Panc1 (cell line): ENCODE measurements at regions not wholly inside any gene's neighbourhood (a gene's known extent, or its start where the extent isn't known, plus 50 kb on each side); places are given as distances from the start of the nearest gene placed in this dataset.

ENCODE experiments used
- ATAC-seq: fragments of 200-7000 bp; cut with Tn5 transposase; 2 replicates; pipeline ENCODE4 v1.9.1; 2020; ENCODE audit warnings: mild to moderate bottlenecking, moderate library complexity
- BruUV-seq: library from RNA; stranded (reverse); fragments of 400-500 nt; replicated peaks from 2 replicates; lab custom pipeline; 2021; lab: Mats Ljungman, UMichigan
- CTCF ChIA-PET: fragments of 300-600 bp; sonication (Branson Sonifier 250); formaldehyde crosslinking; loops from one replicate; lab custom pipeline; 2022; ENCODE audit warnings: antibody characterized with exemption; lab: Charles Lee
- POLR2A ChIA-PET: fragments of 300-600 bp; sonication (Branson Sonifier 250); formaldehyde crosslinking; loops from one replicate; lab custom pipeline; 2022; ENCODE audit warnings: antibody characterized with exemption; lab: Charles Lee
- DNase-seq: peaks from one replicate; pipeline ENCODE4 v3.0.0-alpha.2; 2010; ENCODE audit warnings: low read depth, low spot score
- H3K27ac ChIP-seq: 2 replicates; pipeline ENCODE4 v1.5.1; 2011; ENCODE audit warnings: mild to moderate bottlenecking, low read length, inconsistent platforms
- H3K27me3 ChIP-seq: fragments of 200-500 bp; sonication (Bioruptor generic); 2 replicates; pipeline ENCODE4 v1.6.0; 2014; ENCODE audit warnings: low read length, inconsistent platforms; ENCODE audit not compliant: control insufficient read depth, insufficient read depth
- H3K36me3 ChIP-seq: fragments of 200-500 bp; sonication (Bioruptor generic); 2 replicates; pipeline ENCODE4 v1.5.1; 2014; ENCODE audit warnings: inconsistent platforms, mild to moderate bottlenecking, low read length, moderate library complexity; ENCODE audit not compliant: control insufficient read depth, insufficient read depth
- H3K4me1 ChIP-seq: 2 replicates; pipeline ENCODE4 v1.5.1; 2011; ENCODE audit warnings: inconsistent platforms, mild to moderate bottlenecking, low read length, moderate library complexity; ENCODE audit not compliant: control insufficient read depth, insufficient read depth
- H3K4me3 ChIP-seq, 2 experiments: 2 replicates each; pipeline ENCODE4 v1.5.1; 2011 to 2012; ENCODE audit warnings: low read depth in 2 of 2, low read length in 2 of 2, mild to moderate bottlenecking in 2 of 2, inconsistent platforms in 1 of 2, moderate library complexity in 1 of 2
- H3K9me3 ChIP-seq: fragments of 200-500 bp; sonication (Bioruptor generic); 2 replicates; pipeline ENCODE4 v1.5.1; 2014; ENCODE audit warnings: low read depth, mild to moderate bottlenecking, inconsistent platforms, low read length, moderate library complexity; ENCODE audit not compliant: control insufficient read depth, insufficient read depth
- POLR2AphosphoS5 ChIP-seq: IDR thresholded peaks from 2 replicates; pipeline ENCODE4 v1.6.1; 2012; ENCODE audit warnings: mild to moderate bottlenecking, low read depth, low read length, moderate library complexity
- REST ChIP-seq, 2 experiments: IDR thresholded peaks; 2 replicates each; pipeline ENCODE4 v1.6.1; 2011 to 2012; ENCODE audit warnings: low read depth in 2 of 2, control low read depth in 1 of 2, low read length in 1 of 2, mild to moderate bottlenecking in 1 of 2, moderate library complexity in 1 of 2; ENCODE audit not compliant: insufficient read depth in 1 of 2
- SIN3A ChIP-seq: IDR thresholded peaks from 2 replicates; pipeline ENCODE4 v1.6.1; 2012; ENCODE audit warnings: low read depth, mild to moderate bottlenecking, low read length, moderate library complexity, borderline replicate concordance; ENCODE audit not compliant: insufficient read depth
- TCF7L2 ChIP-seq: IDR thresholded peaks from 2 replicates; pipeline ENCODE4 v1.6.1; 2011; ENCODE audit warnings: mild to moderate bottlenecking, low read depth, low read length, inconsistent platforms
- in situ Hi-C: cut with HindIII; loops from 2 replicates; pipeline ENCODE4 v1.10.0; 2016; ENCODE audit warnings: low sequenced_read_pairs, low pct_unique_long_range_greater_than_20kb
- intact Hi-C: fragments of 100-400 bp; cut with micrococcal nuclease; formaldehyde crosslinking; loops from one replicate; pipeline ENCODE4 v1.10.0; 2022; ENCODE audit not compliant: unreplicated experiment
- TF ChIP-seq, protein P1 (sequence below): fragments of 450-650 bp; IDR thresholded peaks from 2 replicates; pipeline ENCODE4 v1.5.1; 2017; ENCODE audit warnings: mild to moderate bottlenecking

DNA sequence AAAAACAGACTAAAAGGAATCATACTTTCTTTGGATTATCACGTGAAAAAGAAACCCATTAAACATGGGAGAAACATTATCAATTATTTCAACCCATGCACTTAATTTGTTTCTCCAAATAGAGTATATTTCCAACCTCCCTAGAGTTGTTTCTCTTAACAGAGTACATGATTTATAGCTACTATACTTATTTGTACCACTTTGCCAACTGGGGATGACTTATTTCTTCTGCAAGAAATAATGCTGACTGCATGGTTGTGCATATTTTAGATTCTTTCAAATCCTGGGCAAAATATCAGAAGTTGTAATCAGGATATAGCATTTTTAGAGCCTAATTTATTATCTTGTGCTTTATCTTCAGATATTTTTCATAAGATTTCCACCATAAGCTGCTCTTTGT, 629.1 kb upstream of the EYS start:
- in situ Hi-C loops = no loop called here
- H3K27ac ChIP-seq = no peak overlapping the region
- H3K4me1 ChIP-seq = no peaks in the 10 kb centered on the region
- H3K36me3 ChIP-seq = no peaks in the 10 kb centered on the region
- intact Hi-C loops = no loop called here
- TF ChIP-seq SIN3A = no peak
- TF ChIP-seq TCF7L2 = no peak
- no peak for TF ChIP-seq POLR2AphosphoS5
- TF ChIP-seq REST (IDR thresholded peaks at IDR 0.05; ENCODE audit: insufficient read depth in 1 of 2, low read depth in 2 of 2, low read length in 1 of 2) = no peak
- TF ChIP-seq, protein P1, sequence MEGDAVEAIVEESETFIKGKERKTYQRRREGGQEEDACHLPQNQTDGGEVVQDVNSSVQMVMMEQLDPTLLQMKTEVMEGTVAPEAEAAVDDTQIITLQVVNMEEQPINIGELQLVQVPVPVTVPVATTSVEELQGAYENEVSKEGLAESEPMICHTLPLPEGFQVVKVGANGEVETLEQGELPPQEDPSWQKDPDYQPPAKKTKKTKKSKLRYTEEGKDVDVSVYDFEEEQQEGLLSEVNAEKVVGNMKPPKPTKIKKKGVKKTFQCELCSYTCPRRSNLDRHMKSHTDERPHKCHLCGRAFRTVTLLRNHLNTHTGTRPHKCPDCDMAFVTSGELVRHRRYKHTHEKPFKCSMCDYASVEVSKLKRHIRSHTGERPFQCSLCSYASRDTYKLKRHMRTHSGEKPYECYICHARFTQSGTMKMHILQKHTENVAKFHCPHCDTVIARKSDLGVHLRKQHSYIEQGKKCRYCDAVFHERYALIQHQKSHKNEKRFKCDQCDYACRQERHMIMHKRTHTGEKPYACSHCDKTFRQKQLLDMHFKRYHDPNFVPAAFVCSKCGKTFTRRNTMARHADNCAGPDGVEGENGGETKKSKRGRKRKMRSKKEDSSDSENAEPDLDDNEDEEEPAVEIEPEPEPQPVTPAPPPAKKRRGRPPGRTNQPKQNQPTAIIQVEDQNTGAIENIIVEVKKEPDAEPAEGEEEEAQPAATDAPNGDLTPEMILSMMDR = no peak
- POLR2A ChIA-PET = no interaction called here
- no peaks in the 10 kb centered on the region for H3K27me3 ChIP-seq
- CTCF ChIA-PET = no interaction called here
- no peak overlapping the region for H3K4me3 ChIP-seq
- no peak for ATAC-seq
- H3K9me3 ChIP-seq = no peaks in the 10 kb centered on the region
- DNase-seq = no peak
- BruUV-seq = no TSS peak

DNA sequence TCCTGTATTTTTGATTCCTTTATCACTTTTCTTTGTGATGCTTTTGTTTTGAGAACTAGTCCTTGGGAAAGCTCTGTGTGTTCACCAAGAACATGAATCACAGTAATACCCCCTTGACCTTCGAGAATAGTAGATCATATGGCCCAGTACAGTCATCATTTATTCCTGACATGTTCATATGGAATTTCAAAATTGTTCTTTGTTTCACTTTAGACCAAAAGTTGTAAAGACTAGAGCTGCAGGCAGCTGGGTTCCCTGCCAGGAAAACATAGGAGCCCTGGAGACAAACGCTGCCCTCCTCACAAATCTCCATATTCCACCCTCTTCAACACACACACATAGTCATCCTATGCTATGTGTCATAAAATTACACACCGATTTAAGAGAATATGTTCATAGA, 621.2 kb upstream of the EYS start:
- BruUV-seq = no TSS peak
- Histone ChIP-seq H3K27me3 (no peaks in the 10 kb centered on the region), H3K36me3 (no peaks in the 10 kb centered on the region), H3K4me3 (no peak overlapping the region), H3K4me1 (no peaks in the 10 kb centered on the region), H3K27ac (no peak overlapping the region), H3K9me3 (no peaks in the 10 kb centered on the region)
- ATAC-seq (no peak), DNase-seq (no peak)
- TF ChIP-seq, protein P1 = no peak
- TF ChIP-seq TCF7L2 = no peak
- TF ChIP-seq POLR2AphosphoS5 = no peak
- TF ChIP-seq SIN3A = no peak
- TF ChIP-seq REST (IDR thresholded peaks at IDR 0.05; ENCODE audit: insufficient read depth in 1 of 2, low read depth in 2 of 2, low read length in 1 of 2) = no peak
- CTCF ChIA-PET = no interaction called here
- intact Hi-C loops = no loop called here
- POLR2A ChIA-PET = no interaction called here
- in situ Hi-C loops = no loop called here
